B cell (primary cell): ENCODE measurements at regions not wholly inside any gene's neighbourhood (a gene's known extent, or its start where the extent isn't known, plus 50 kb on each side); places are given as distances from the start of the nearest gene placed in this dataset.
"Not testable (repeated sequence)": the region's sequence is repeated elsewhere in the genome, so short reads cannot be mapped to it uniquely, and the experiment has no call there.

ENCODE experiments used
- ATAC-seq: fragments of 200-7000 bp; cut with Tn5 transposase; one replicate; pipeline ENCODE4 v1.10.0; 2021; ENCODE audit warnings: low read depth, mild to moderate bottlenecking, moderate number of reproducible peaks, moderate library complexity
- CTCF ChIA-PET: fragments of 350-600 bp; sonication (Branson Sonifier 250); formaldehyde crosslinking; loops from one replicate; lab custom pipeline; 2021; ENCODE audit warnings: antibody characterized with exemption, inconsistent platforms; lab: Charles Lee
- POLR2A ChIA-PET: fragments of 350-600 bp; sonication (Branson Sonifier 250); formaldehyde crosslinking; loops from one replicate; lab custom pipeline; 2021; ENCODE audit warnings: antibody characterized with exemption; lab: Charles Lee
- DNase-seq: peaks from one replicate; pipeline ENCODE4 v3.0.0; 2013
- H2AFZ ChIP-seq: 2 replicates; pipeline ENCODE4 v1.6.1; 2012; ENCODE audit warnings: mild to moderate bottlenecking, low read depth, low read length; ENCODE audit not compliant: insufficient read depth, poor library complexity, severe bottlenecking
- H3K27ac ChIP-seq, 2 donors: 1 replicate in 1 of 2; 2 replicates in 1 of 2; pipeline ENCODE4 v1.5.1; 2012 to 2013; ENCODE audit warnings: low read length in 2 of 2, mild to moderate bottlenecking in 2 of 2, moderate library complexity in 1 of 2
- H3K27me3 ChIP-seq, 4 experiments: fragments of 200-600 bp in 1 of 4; sonication (generic) in 1 of 4; replicated peaks in 1 of 4; 1 replicate in 2 of 4; 2 replicates in 2 of 4; pipeline versions ENCODE4 v1.6.1 to v1.7.0; 2013 to 2016; ENCODE audit warnings: low read length in 3 of 4, mild to moderate bottlenecking in 2 of 4, mixed read lengths in 1 of 4, moderate library complexity in 1 of 4; ENCODE audit not compliant: insufficient read depth in 4 of 4, control insufficient read depth in 3 of 4; ENCODE audit errors: control extremely low read depth in 1 of 4
- H3K36me3 ChIP-seq, 2 experiments: replicated peaks in 1 of 2; 1 replicate in 1 of 2; 2 replicates in 1 of 2; pipeline versions ENCODE4 v1.6.1 to v1.7.1; 2013; ENCODE audit warnings: low read length in 1 of 2; ENCODE audit not compliant: insufficient read depth in 2 of 2, control insufficient read depth in 1 of 2; ENCODE audit errors: control extremely low read depth in 1 of 2, extremely low read depth in 1 of 2
- H3K4me1 ChIP-seq, 2 donors: fragments of 200-600 bp in 1 of 2; sonication (generic) in 1 of 2; 1 replicate in 1 of 2; 2 replicates in 1 of 2; pipeline versions ENCODE4 v1.5.1 to v1.6.1; 2013 to 2017; ENCODE audit warnings: low read length in 2 of 2; ENCODE audit not compliant: control insufficient read depth in 2 of 2, insufficient read depth in 2 of 2
- H3K4me2 ChIP-seq: replicated peaks from 2 replicates; pipeline ENCODE3; 2012; ENCODE audit warnings: mild to moderate bottlenecking, low read depth, low read length; ENCODE audit not compliant: poor library complexity, severe bottlenecking
- H3K4me3 ChIP-seq, 5 experiments: fragments of 200-600 bp in 1 of 5; sonication (generic) in 1 of 5; 1 replicate in 3 of 5; 2 replicates in 2 of 5; pipeline versions ENCODE4 v1.5.1 to v1.7.0; 2011 to 2016; ENCODE audit warnings: low read length in 4 of 5, mild to moderate bottlenecking in 4 of 5, low read depth in 2 of 5, control low read depth in 1 of 5, moderate library complexity in 1 of 5; ENCODE audit not compliant: insufficient read depth in 1 of 5; ENCODE audit errors: control extremely low read depth in 1 of 5, extremely low read depth in 1 of 5
- H3K79me2 ChIP-seq: fragments of 200-600 bp; sonication (generic); one replicate; pipeline ENCODE4 v1.6.0; 2016; ENCODE audit warnings: low read length; ENCODE audit not compliant: control insufficient read depth, insufficient read depth
- H3K9ac ChIP-seq: fragments of 200-600 bp; sonication (generic); 2 replicates; pipeline ENCODE4 v1.6.1; 2017; ENCODE audit warnings: mild to moderate bottlenecking, low read length, moderate library complexity
- H3K9me3 ChIP-seq, 3 donors: one replicate each; pipeline versions ENCODE4 v1.6.1 to v1.7.1; 2013; ENCODE audit warnings: low read length in 2 of 3; ENCODE audit not compliant: control insufficient read depth in 2 of 3, insufficient read depth in 1 of 3; ENCODE audit errors: control extremely low read depth in 1 of 3
- H4K20me1 ChIP-seq: 2 replicates; pipeline ENCODE4 v1.6.0; 2012; ENCODE audit warnings: mild to moderate bottlenecking, low read length; ENCODE audit not compliant: insufficient read depth, control insufficient read depth, poor library complexity, severe bottlenecking
- H3K27ac Mint-ChIP-seq: one replicate; pipeline ENCODE4 v1.8.0; 2021; ENCODE audit warnings: mixed read lengths
- H3K27me3 Mint-ChIP-seq: one replicate; pipeline ENCODE4 v1.8.0; 2021; ENCODE audit warnings: mixed read lengths
- H3K4me1 Mint-ChIP-seq: one replicate; pipeline ENCODE4 v1.8.0; 2021; ENCODE audit warnings: mixed read lengths
- H3K4me3 Mint-ChIP-seq: one replicate; pipeline ENCODE4 v1.8.0; 2021; ENCODE audit warnings: mixed read lengths
- H3K9me3 Mint-ChIP-seq: one replicate; pipeline ENCODE4 v1.8.0; 2022; ENCODE audit warnings: mixed read lengths; ENCODE audit not compliant: insufficient read depth
- WGBS: methylation state at CpG from one replicate; pipeline ENCODE4 v1.1.5; 2013; ENCODE audit warnings: missing lambda C conversion rate; ENCODE audit not compliant: insufficient coverage; 5-methylcytosine and 5-hydroxymethylcytosine counted together
- intact Hi-C: fragments of 100-400 bp; cut with micrococcal nuclease; formaldehyde crosslinking; loops from one replicate; pipeline ENCODE4 v1.10.0; 2022
- TF ChIP-seq, protein P1 (sequence below): fragments of 200-600 bp; IDR thresholded peaks from one replicate; pipeline ENCODE4 v1.8.0; 2022; ENCODE audit warnings: antibody characterized with exemption, mild to moderate bottlenecking

DNA sequence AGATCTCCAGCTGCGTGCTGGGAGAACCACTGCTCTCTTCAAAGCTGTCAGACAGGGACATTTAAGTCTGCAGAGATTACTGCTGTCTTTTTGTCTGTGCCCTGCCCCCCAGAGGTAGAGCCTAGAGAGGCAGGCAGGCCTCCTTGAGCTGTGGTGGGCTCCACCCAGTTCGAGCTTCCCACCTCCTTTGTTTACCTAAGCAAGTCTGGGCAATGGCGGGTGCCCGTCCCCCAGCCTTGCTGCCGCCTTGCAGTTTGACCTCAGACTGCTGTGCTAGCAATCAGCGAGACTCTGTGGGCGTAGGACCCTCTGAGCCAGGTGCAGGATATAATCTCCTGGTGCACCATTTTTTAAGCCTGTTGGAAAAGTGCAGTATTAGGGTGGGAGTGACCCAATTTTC, 128.6 kb downstream of the ACTR3 start:
- H3K27ac Mint-ChIP-seq, H3K4me3 Mint-ChIP-seq, H3K9ac ChIP-seq, H3K4me1 Mint-ChIP-seq, H3K9me3 Mint-ChIP-seq, DNase-seq, ATAC-seq, H3K4me2 ChIP-seq, H3K4me3 ChIP-seq, H3K27ac ChIP-seq, H4K20me1 ChIP-seq, H3K36me3 ChIP-seq, POLR2A ChIA-PET, CTCF ChIA-PET, intact Hi-C loops, H3K27me3 ChIP-seq, H3K79me2 ChIP-seq, H3K4me1 ChIP-seq, H2AFZ ChIP-seq: not testable (repeated sequence)
- 90% methylated on average over 4 of the region's 7 CpGs for WGBS
- peaks cover 27% of the 10 kb centered on the region for H3K27me3 Mint-ChIP-seq
- peaks cover 0 to 12% (median 2%) of the 10 kb centered on the region in 3 donors for H3K9me3 ChIP-seq

- DNase-seq (no peak), ATAC-seq (no peak)
- intact Hi-C loops: no loop called here
- no peaks in the 10 kb centered on the region for H3K4me1 Mint-ChIP-seq
- no peaks in the 10 kb centered on the region for H4K20me1 ChIP-seq
- no peak overlapping the region for H3K4me3 Mint-ChIP-seq
- H3K9ac ChIP-seq: no peak overlapping the region
- no peaks in the 10 kb centered on the region for H3K4me1 ChIP-seq
- TF ChIP-seq, protein P1, sequence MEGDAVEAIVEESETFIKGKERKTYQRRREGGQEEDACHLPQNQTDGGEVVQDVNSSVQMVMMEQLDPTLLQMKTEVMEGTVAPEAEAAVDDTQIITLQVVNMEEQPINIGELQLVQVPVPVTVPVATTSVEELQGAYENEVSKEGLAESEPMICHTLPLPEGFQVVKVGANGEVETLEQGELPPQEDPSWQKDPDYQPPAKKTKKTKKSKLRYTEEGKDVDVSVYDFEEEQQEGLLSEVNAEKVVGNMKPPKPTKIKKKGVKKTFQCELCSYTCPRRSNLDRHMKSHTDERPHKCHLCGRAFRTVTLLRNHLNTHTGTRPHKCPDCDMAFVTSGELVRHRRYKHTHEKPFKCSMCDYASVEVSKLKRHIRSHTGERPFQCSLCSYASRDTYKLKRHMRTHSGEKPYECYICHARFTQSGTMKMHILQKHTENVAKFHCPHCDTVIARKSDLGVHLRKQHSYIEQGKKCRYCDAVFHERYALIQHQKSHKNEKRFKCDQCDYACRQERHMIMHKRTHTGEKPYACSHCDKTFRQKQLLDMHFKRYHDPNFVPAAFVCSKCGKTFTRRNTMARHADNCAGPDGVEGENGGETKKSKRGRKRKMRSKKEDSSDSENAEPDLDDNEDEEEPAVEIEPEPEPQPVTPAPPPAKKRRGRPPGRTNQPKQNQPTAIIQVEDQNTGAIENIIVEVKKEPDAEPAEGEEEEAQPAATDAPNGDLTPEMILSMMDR: no peak
- H3K9me3 Mint-ChIP-seq: no peaks in the 10 kb centered on the region
- no peak overlapping the region for H3K4me2 ChIP-seq
- peaks cover 0 to 12% (median 2%) of the 10 kb centered on the region in 3 donors for H3K9me3 ChIP-seq
- no peak overlapping the region for H2AFZ ChIP-seq
- POLR2A ChIA-PET: no interaction called here
- H3K27me3 ChIP-seq: peaks cover 0 to 12% (median 0%) of the 10 kb centered on the region in 4 experiments
- H3K4me3 ChIP-seq: no peak overlapping the region
- peaks cover 27% of the 10 kb centered on the region for H3K27me3 Mint-ChIP-seq
- CTCF ChIA-PET: no interaction called here
- no peak overlapping the region for H3K27ac Mint-ChIP-seq
- no peaks in the 10 kb centered on the region for H3K36me3 ChIP-seq
- WGBS: no CpG with 5 or more reads among the region's 2 CpGs
- H3K27ac ChIP-seq: no peak overlapping the region
- H3K79me2 ChIP-seq: no peaks in the 10 kb centered on the region
These were observed 130.8 kb downstream of the ACTR3 start for GRCh38 chr2:114020668-114021067.
